Activated CD8-positive, alpha-beta T cell treated with anti-CD3 and anti-CD28 coated beads, Interleukin-2, amount 10 ng/mL, durations not matched to agents 7 days and 5 days (primary cell): ENCODE measurements at regions not wholly inside any gene's neighbourhood (a gene's known extent, or its start where the extent isn't known, plus 50 kb on each side); places are given as distances from the start of the nearest gene placed in this dataset.

Source experiments
- ATAC-seq: fragments of 150-1000 bp; cut with Tn5 transposase; one replicate; pipeline ENCODE4 v1.10.0; 2021; ENCODE audit warnings: moderate library complexity
- CTCF ChIA-PET: fragments of 350-600 bp; sonication (Branson Sonifier 250); formaldehyde crosslinking; loops from one replicate; lab custom pipeline; 2021; ENCODE audit warnings: antibody characterized with exemption; lab: Charles Lee
- POLR2A ChIA-PET: fragments of 350-600 bp; sonication (Branson Sonifier 250); formaldehyde crosslinking; loops from one replicate; lab custom pipeline; 2021; ENCODE audit warnings: antibody characterized with exemption; lab: Charles Lee
- DNase-seq: peaks from one replicate; pipeline ENCODE4 v3.0.0-alpha.2; 2020
- H3K27ac Mint-ChIP-seq: one replicate; pipeline ENCODE4 v1.8.0; 2021; ENCODE audit warnings: mild to moderate bottlenecking, mixed read lengths
- H3K27me3 Mint-ChIP-seq: one replicate; pipeline ENCODE4 v1.8.0; 2021; ENCODE audit warnings: low read depth, mixed read lengths
- H3K36me3 Mint-ChIP-seq: one replicate; pipeline ENCODE4 v1.8.0; 2021; ENCODE audit warnings: low read depth, mixed read lengths
- H3K4me1 Mint-ChIP-seq: one replicate; pipeline ENCODE4 v1.8.0; 2021; ENCODE audit warnings: low read depth, mixed read lengths
- H3K4me3 Mint-ChIP-seq: one replicate; pipeline ENCODE4 v1.8.0; 2021; ENCODE audit warnings: mild to moderate bottlenecking, mixed read lengths
- H3K9me3 Mint-ChIP-seq: one replicate; pipeline ENCODE4 v1.8.0; 2022; ENCODE audit warnings: mixed read lengths; ENCODE audit not compliant: insufficient read depth

GRCh38 chr13:64029343-64030093 is 2613.9 kb upstream of the PCDH20 start:
- CTCF ChIA-PET: no interaction called here
- Mint-ChIP-seq H3K27ac (no peak overlapping the region), H3K9me3 (peaks cover 18% of the 10 kb centered on the region), H3K4me3 (no peak overlapping the region), H3K36me3 (no peaks in the 10 kb centered on the region), H3K4me1 (no peaks in the 10 kb centered on the region), H3K27me3 (no peaks in the 10 kb centered on the region)
- ATAC-seq (no peak), DNase-seq (no peak)
- POLR2A ChIA-PET: interaction anchor here (0.6 kb wide), 1 partner anchor 21 kb away, joined by 3 read pairs; no protein-coding TSS in a partner anchor

GRCh38 chr13:64028551-64028950 is 2612.9 kb upstream of the PCDH20 start:
- Mint-ChIP-seq H3K4me3 (no peak overlapping the region), H3K36me3 (no peaks in the 10 kb centered on the region), H3K9me3 (peaks cover 18% of the 10 kb centered on the region), H3K27ac (no peak overlapping the region), H3K27me3 (no peaks in the 10 kb centered on the region), H3K4me1 (no peaks in the 10 kb centered on the region)
- DNase-seq (no peak), ATAC-seq (no peak)
- POLR2A ChIA-PET: no interaction called here
- CTCF ChIA-PET: no interaction called here

GRCh38 chr13:64020126-64020525 is 2604.5 kb upstream of the PCDH20 start:
- H3K4me3 Mint-ChIP-seq: no peak overlapping the region
- H3K27me3 Mint-ChIP-seq: no peaks in the 10 kb centered on the region
- no peaks in the 10 kb centered on the region for H3K36me3 Mint-ChIP-seq
- CTCF ChIA-PET: no interaction called here
- peaks cover 34% of the 10 kb centered on the region for H3K9me3 Mint-ChIP-seq
- H3K27ac Mint-ChIP-seq: no peak overlapping the region
- POLR2A ChIA-PET: no interaction called here
- H3K4me1 Mint-ChIP-seq: no peaks in the 10 kb centered on the region
- DNase-seq (no peak), ATAC-seq (no peak)

GRCh38 chr13:64007339-64007738 is 2591.7 kb upstream of the PCDH20 start:
- DNase-seq (no peak), ATAC-seq (no peak)
- no peak overlapping the region for H3K27ac Mint-ChIP-seq
- POLR2A ChIA-PET: no interaction called here
- no peak overlapping the region for H3K4me3 Mint-ChIP-seq
- CTCF ChIA-PET: no interaction called here
- H3K9me3 Mint-ChIP-seq: peaks cover 37% of the 10 kb centered on the region
- H3K27me3 Mint-ChIP-seq: no peaks in the 10 kb centered on the region
- no peaks in the 10 kb centered on the region for H3K4me1 Mint-ChIP-seq
- no peaks in the 10 kb centered on the region for H3K36me3 Mint-ChIP-seq

GRCh38 chr13:64000321-64000720 is 2584.7 kb upstream of the PCDH20 start:
- Mint-ChIP-seq H3K4me3 (no peak overlapping the region), H3K27ac (no peak overlapping the region), H3K4me1 (no peaks in the 10 kb centered on the region), H3K27me3 (no peaks in the 10 kb centered on the region), H3K36me3 (no peaks in the 10 kb centered on the region), H3K9me3 (peaks cover 32% of the 10 kb centered on the region)
- DNase-seq (no peak), ATAC-seq (no peak)
- CTCF ChIA-PET: no interaction called here
- POLR2A ChIA-PET: no interaction called here

GRCh38 chr13:63999614-64000305 is 2584.1 kb upstream of the PCDH20 start:
- POLR2A ChIA-PET: interaction anchor here (0.6 kb wide), 1 partner anchor 1865 kb away, joined by 3 read pairs; no protein-coding TSS in a partner anchor
- Mint-ChIP-seq H3K9me3 (peaks cover 32% of the 10 kb centered on the region), H3K4me3 (no peak overlapping the region), H3K27ac (no peak overlapping the region), H3K4me1 (no peaks in the 10 kb centered on the region), H3K36me3 (no peaks in the 10 kb centered on the region), H3K27me3 (no peaks in the 10 kb centered on the region)
- ATAC-seq: no peak
- no peak for DNase-seq
- CTCF ChIA-PET: no interaction called here

GRCh38 chr13:63983366-63983765 is 2567.7 kb upstream of the PCDH20 start:
- no peaks in the 10 kb centered on the region for H3K27me3 Mint-ChIP-seq
- H3K36me3 Mint-ChIP-seq: no peaks in the 10 kb centered on the region
- H3K4me3 Mint-ChIP-seq: no peak overlapping the region
- ChIA-PET POLR2A (no interaction called here), CTCF (no interaction called here)
- DNase-seq (no peak), ATAC-seq (no peak)
- H3K27ac Mint-ChIP-seq: no peak overlapping the region
- peaks cover 20% of the 10 kb centered on the region for H3K9me3 Mint-ChIP-seq
- H3K4me1 Mint-ChIP-seq: no peaks in the 10 kb centered on the region

GRCh38 chr13:63979951-63980350 is 2564.3 kb upstream of the PCDH20 start:
- ChIA-PET CTCF (no interaction called here), POLR2A (no interaction called here)
- no peak overlapping the region for H3K27ac Mint-ChIP-seq
- no peaks in the 10 kb centered on the region for H3K36me3 Mint-ChIP-seq
- H3K4me1 Mint-ChIP-seq: no peaks in the 10 kb centered on the region
- peaks cover 27% of the 10 kb centered on the region for H3K9me3 Mint-ChIP-seq
- DNase-seq (no peak), ATAC-seq (no peak)
- H3K4me3 Mint-ChIP-seq: no peak overlapping the region
- no peaks in the 10 kb centered on the region for H3K27me3 Mint-ChIP-seq

- peaks cover 14% of the 10 kb centered on the region for H3K9me3 Mint-ChIP-seq
- ChIA-PET POLR2A (no interaction called here), CTCF (no interaction called here)
- H3K36me3 Mint-ChIP-seq: no peaks in the 10 kb centered on the region
- no peak overlapping the region for H3K4me3 Mint-ChIP-seq
- no peaks in the 10 kb centered on the region for H3K4me1 Mint-ChIP-seq
- H3K27ac Mint-ChIP-seq: no peak overlapping the region
- ATAC-seq (no peak), DNase-seq (no peak)
- H3K27me3 Mint-ChIP-seq: no peaks in the 10 kb centered on the region
Measured at GRCh38 chr13:63972328-63972727, 2556.7 kb upstream of the PCDH20 start.

- H3K4me1 Mint-ChIP-seq: no peaks in the 10 kb centered on the region
- POLR2A ChIA-PET: no interaction called here
- no peak overlapping the region for H3K4me3 Mint-ChIP-seq
- H3K27ac Mint-ChIP-seq: no peak overlapping the region
- ATAC-seq (no peak), DNase-seq (no peak)
- H3K27me3 Mint-ChIP-seq: no peaks in the 10 kb centered on the region
- CTCF ChIA-PET: no interaction called here
- peaks cover 12% of the 10 kb centered on the region for H3K9me3 Mint-ChIP-seq
- no peaks in the 10 kb centered on the region for H3K36me3 Mint-ChIP-seq
Measured at GRCh38 chr13:63954683-63955082, 2539.0 kb upstream of the PCDH20 start.

GRCh38 chr13:63948045-63948444 is 2532.4 kb upstream of the PCDH20 start:
- CTCF ChIA-PET: no interaction called here
- no peak for ATAC-seq
- Mint-ChIP-seq H3K27ac (no peak overlapping the region), H3K9me3 (peaks cover 16% of the 10 kb centered on the region), H3K36me3 (no peaks in the 10 kb centered on the region), H3K4me3 (no peak overlapping the region), H3K27me3 (no peaks in the 10 kb centered on the region), H3K4me1 (no peaks in the 10 kb centered on the region)
- POLR2A ChIA-PET: no interaction called here
- DNase-seq: no peak

- POLR2A ChIA-PET: no interaction called here
Measured at GRCh38 chr13:63944911-63945310, 2529.3 kb upstream of the PCDH20 start.

More at GRCh38 chr13:63944911-63945310, 2529.3 kb upstream of the PCDH20 start:
- no peaks in the 10 kb centered on the region for H3K4me1 Mint-ChIP-seq
- CTCF ChIA-PET: no interaction called here
- no peaks in the 10 kb centered on the region for H3K27me3 Mint-ChIP-seq
- no peak for DNase-seq
- H3K36me3 Mint-ChIP-seq: no peaks in the 10 kb centered on the region
- peaks cover 20% of the 10 kb centered on the region for H3K9me3 Mint-ChIP-seq
- no peak for ATAC-seq
- H3K4me3 Mint-ChIP-seq: no peak overlapping the region
- H3K27ac Mint-ChIP-seq: no peak overlapping the region
